NCI-H2171 treated with DMSO at 0.1 percent for 48 hours (cell line): ENCODE measurements at regions not wholly inside any gene's neighbourhood (a gene's known extent, or its start where the extent isn't known, plus 50 kb on each side); places are given as distances from the start of the nearest gene placed in this dataset.
"Not testable (repeated sequence)": the region's sequence is repeated elsewhere in the genome, so short reads cannot be mapped to it uniquely, and the experiment has no call there.

Experiments used
- DNase-seq: peaks from one replicate; lab custom pipeline; 2025; lab: John Stamatoyannopoulos, UW

DNA sequence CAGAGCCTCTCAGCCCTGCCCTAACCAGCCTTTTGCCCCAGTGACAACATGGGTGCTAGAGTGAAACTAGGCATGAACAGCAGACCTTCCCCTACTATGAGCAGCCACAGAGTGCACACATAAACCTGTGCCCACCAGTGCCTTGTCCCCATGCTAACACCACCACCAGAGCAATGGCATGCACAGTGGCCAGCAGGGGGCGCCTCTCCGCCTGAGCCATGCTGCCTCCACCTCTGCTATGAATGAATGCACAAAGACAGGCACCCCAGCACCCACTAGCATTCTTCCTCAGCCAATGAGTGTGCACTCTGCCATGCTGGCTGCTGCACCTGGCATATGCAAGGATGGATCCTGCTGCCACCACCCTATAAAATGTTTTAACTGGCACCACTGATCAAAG lies 286.9 kb upstream of the FGF16 start:
- no peak for DNase-seq

DNA sequence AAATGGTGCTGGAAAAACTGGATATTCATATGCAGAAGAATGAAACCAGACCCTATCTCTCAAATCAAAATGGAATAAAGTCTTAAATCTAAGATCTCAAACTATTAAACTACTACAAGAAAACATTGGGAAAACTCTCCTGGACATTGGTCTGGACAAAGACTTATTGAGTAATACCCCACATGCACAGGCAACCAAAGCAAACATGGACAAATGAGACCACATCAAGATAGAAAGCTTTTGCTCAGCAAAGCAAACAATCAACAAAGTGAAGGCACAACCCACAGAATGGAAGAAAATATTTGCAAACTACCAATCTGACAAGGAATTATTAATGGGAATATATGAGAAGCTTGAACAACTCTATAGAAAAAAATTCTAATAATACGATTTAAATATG lies 284.4 kb upstream of the FGF16 start:
- no peak for DNase-seq

DNA sequence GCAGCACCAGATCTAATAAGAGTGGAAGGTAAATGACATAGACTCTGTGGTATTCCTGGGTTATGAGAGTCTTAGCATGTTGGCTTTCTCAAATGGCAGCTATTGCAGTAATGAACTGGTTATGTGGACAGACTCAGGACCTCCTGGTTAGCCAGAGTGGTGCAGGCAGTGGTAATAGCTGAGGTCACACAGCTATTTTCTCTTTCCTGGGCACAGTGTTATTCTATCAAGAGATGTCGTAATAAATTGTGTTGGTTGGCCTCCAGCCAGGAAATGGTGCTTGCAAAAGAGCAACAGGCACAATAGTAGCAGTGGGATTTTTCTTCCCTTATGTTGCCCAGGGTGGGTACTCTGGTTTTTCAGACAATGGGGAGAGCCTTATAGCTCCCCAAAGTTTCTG lies 279.2 kb upstream of the FGF16 start:
- DNase-seq = no peak

DNA sequence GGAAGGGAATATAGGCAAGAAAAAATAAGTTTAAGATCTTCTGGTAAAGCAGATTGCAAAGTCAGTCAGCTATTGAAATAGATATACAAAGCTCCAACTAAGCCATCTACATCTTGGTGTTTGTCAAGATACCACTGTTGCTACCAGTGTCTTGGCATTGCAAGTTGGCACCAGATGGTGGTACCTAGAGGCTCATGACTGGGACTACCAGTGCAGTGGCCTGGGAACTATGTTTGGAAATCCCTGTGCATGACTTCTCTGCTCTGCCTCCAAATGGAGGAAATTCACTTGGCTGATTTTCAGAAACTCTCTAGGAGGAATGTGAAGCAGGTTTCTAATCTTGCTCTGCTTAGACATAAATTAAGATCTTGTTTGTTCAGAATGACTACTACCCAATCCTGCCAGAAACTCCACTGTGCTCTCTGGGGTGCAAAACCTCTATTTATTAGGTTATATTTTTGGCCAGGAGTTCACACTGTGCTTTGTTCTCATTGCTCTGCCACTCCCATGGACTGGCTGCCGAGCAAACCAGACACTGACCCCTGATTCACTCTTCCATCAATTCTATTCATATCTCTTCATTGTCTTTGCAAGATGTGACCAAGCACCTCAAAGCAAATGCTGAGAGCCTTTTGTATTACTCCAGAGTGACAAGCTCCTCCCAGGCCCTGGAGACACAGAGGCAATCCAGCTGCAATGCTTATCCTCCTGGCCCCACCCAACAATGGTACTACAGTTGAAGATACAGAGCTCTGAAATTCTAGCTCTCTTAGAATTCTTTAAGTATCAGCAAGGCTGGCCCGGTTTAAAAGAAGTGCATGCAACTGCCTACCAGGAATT lies 272.3 kb upstream of the FGF16 start:
- no peak for DNase-seq

DNA sequence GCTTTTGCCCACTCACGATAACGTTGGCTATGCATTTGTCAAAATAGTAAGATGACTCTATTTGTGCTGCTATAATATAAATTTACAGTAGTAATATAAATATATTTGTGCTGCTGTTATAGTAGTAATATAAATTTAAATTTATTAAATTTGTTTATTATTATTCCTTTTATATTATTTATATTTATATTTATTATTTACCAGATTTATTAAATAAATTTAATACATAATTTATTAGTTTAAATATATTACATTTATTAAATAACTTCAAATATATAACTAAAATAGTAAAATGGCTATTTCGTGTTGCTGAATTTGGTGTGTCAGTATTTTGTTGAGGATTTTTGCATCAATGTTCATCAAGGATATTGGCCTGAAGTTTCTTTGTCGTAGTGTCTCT lies 246.5 kb upstream of the FGF16 start:
- no peak for DNase-seq

DNA sequence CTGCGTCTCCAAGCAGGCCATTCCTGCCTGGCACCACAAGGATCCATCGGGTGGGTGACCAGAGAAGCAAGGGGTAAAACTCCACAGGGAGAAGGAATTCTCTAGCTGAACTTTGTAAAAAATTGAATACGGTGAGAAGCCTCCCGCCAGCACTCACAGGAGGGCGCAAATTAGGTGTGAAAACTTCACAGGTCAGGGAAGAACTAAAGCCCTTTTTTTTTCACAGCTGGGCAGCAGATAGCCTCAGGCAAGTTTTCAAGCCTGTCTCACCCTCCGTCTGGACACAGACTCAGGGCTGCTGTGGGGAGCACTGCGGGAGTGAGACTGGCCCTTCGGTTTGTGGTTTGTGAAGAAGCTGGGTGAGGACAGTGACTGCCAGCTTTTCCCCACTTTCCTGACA lies 224.1 kb upstream of the FGF16 start:
- no peak for DNase-seq

DNA sequence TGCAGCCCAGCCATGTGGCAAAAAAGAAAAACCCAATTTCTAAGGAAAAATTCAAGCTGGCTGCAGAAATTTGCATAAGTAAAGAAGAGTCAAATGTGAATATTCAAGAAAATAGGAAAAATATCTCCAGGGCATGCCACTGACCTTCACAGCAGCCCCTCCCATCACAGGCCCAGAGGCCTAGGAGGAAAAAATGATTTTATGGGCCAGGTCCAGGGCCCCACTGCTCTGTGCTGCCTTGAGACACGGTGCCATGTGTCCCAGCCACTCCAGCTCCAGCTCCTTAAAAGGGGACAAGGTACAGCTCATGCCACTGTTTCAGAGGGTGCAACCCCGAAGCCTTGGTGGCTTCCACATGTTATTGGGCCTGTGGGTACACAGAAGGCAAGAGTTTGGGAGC lies 182.7 kb upstream of the FGF16 start:
- DNase-seq = no peak

DNA sequence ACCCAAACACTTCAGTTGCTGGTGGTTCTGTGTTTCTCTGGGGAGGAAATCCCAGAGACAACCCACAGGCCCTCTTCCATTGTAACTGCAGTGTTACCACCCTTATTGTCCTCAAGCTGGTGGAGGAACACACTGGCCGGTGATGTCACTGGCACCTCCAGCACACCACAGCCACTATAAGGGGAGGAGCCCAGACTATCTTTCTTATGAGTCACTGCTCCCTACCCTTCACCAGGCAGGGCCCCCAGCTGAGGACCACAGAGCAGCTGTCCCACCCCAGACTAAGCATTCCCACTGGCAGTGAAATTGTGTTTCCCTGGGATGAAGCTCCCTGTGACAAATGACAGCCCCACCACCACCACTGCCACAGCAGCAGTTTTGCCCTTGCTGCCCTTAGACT lies 171.8 kb upstream of the FGF16 start:
- no peak for DNase-seq

DNA sequence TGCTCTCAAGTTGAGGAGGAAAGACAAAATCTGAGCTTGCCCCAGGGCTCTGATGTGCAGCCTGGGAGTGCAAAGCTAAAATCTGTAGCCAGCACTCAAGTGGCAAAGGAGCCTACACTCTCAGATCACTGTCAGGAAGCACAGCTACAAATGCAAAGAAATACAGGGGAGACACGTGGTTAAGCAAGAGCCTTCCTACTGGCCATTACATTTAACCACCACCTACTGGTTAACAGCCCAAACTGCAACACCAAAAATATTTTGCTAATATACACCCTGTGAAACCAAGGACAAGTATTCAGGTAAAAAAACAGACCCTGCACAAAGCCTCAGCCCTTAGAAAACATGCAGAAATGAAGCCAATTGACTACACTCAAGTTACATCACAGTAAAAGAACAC lies 170.4 kb upstream of the FGF16 start:
- no peak for DNase-seq

DNA sequence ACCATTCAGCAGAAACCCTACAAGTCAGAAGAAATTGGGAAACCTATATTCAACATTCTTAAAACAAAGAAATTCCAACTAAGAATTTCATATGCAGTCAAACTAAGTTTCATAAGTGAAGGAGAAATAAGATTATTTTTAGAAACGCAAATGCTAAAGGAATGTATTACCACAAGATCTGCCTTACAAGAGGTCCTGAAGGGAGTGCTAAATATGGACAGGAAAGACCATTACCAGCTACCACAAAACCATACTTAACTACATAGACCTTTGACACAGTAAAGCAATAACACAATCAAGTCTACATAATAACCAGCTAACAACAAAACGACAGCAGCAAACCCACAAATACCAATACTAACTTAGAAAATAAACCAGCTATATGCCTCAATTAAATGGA lies 169.3 kb upstream of the FGF16 start:
- DNase-seq = no peak

DNA sequence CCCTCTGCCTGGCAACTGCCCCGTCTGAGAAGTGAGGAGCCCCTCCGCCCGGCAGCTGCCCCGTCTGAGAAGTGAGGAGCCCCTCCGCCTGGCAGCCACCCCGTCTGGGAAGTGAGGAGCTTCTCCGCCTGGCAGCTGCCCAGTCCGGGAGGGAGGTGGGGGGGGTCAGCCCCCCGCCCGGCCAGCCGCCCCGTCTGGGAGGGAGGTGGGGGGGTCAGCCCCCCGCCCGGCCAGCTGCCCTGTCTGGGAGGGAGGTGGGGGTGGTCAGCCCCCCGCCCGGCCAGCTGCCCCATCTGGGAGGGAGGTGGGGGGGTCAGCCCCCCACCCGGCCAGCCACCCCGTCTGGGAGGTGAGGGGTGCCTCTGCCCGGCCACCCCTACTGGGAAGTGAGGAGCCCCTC lies 167.8 kb upstream of the FGF16 start:
- DNase-seq = not testable (repeated sequence)

DNA sequence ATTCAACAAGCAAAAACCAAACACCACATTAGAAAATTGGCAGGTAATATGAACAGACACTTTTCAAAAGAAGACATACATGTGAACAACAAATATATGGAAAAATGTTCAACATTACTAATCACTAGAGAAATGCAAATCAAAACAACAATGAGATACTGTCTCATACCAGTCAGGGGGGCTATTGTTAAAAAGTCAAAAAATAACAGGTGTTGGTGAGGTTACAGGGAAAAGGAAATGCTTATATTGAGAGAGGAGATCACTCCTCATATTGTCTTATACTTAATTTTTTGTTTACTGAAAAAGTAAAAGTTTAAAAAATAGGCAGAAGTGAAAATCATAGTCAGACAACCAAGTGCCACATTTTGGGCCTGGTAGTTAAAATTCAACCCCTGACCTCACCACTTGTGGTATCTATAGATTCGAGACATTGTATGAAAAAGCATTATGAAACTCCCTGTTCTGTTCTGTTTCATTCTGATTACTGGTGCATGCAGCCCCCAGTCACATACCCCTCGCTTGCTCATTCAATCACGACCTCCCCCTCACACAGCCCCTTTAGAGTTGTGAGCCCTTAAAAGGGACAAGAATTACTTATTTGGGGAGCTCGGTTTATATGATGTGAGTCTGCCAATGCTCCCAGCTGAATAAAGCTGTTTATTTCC lies 153.7 kb upstream of the FGF16 start:
- no peak for DNase-seq

DNA sequence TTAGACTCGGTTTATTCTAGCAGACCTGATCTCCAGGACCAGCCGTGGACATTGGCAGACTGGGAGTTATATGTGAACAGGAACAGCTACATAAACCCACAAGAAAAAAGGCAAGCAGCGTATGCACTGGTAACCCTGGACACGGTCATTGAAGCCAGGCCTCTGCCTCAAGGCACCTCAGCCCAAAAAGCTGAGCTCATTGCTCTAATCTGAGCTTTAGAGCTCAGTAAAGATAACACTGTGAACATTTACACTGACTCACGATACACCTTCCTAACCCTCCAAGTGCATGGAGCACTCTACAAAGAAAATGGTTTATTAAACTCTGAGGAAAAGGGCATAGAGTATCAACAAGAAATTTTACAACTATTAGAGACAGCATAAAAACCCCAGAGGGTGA lies 148.9 kb upstream of the FGF16 start:
- no peak for DNase-seq

DNA sequence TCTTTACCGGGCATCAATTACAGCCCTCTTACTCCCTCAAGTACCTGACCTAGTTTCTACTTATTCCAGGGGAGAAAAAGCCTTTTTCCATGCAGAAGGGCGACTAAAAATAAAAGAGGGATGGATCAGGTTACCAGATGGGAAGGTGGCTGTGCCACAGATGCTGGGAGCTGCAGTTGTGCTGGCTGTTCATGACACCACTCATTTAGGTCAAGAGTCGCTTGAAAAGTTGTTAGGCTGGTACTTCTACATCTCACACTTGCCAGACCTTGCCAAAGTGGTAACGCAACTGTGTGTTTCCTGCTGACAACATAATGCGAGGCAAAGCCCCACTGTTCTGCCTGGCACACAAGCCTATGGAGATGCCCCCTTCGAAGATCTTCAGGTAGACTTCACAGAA lies 148.4 kb upstream of the FGF16 start:
- DNase-seq = no peak

DNA sequence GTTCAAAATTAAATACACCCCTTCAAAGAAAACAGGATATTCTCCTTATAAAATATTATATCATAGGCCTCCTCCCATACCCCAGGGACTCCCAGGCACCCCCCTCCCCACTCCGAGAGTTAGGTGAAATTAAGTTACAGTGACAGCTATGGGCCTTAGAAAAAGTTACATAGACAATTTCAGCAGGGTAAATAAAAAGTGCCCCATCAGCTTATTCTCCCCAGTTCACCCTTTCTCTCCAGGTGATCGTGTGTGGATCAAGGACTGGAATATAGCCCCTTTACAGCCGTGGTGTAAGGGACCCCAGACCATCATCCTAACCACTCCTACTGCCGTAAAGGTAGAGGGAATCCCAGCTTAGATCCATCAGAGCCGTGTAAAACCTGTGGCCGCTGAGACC lies 147.6 kb upstream of the FGF16 start:
- DNase-seq = no peak

DNA sequence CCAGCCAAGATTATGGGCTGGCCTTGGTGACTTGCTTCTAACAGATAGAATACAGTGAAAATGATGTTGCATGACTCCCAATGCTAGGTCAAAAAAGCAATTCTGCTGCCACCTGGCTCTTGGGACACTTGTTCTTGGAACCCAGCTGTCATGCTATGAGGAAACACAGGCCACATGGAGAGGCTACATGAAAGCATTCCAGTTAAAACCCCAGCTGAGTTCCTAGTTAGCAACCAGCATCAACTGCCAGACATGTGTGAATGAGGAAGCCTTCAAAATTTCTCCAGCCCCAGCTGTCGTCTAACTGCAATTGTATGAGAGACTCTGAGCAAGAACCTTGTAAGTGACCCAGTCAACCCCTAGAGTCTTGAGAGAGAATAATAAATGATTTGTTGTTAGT lies 105.2 kb upstream of the FGF16 start:
- no peak for DNase-seq

DNA sequence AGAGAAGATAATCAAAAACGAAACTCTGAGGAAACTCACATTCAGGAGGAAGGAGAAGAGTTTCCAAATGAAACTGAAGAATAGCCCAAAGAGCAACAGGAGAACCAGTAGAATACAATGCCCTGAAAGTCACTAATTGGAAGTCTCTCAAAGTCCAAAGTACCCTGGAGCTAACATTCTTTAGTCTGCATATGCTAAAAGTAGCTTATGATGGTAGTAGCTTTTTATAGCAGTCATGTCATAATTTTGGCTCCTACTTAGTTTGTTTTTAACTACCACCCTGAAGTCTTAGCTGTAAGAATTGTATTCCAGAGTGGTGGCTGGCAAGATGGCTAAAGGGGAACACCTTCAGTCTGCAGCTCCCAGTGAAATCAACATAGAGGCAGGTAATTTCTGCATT lies 100.3 kb upstream of the FGF16 start:
- no peak for DNase-seq

DNA sequence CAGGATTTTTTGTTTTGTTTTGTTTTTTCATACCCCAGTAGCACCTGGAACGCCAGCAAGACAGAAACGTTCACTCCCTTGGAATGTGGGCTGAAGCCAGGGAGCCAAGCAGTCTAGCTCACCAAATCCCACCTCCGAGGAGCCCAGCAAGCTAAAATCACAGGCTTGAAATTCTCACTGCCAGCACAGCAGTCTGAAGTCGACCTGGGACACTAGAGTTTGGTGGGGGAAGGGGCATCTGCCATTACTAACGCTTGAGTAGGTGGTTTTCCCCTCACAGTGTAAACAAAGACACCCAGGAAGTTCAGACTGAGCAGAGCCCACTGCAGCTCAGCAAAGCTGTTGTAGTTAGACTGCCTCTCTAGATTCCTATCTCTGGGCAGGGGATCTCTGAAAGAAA lies 99.6 kb upstream of the FGF16 start:
- no peak for DNase-seq

DNA sequence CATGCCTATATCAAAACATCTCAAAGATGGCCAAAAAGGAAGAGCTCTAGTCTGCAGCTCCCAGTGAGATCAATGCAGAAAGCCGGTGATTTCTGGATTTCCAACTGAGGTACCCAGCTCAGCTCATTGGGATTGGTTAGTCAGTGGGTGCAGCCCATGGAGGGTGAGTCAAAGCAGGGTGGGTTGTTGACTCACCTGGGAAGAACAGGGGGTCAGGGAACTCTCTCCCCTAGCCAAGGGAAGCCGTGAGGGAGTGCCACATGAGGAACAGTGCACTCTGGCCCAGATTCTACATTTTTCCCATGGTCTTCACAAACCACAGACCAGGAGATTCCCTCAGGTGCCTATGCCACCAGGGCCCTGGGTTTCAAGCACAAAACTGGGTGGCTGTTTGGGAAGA lies 57.3 kb upstream of the FGF16 start:
- no peak for DNase-seq

DNA sequence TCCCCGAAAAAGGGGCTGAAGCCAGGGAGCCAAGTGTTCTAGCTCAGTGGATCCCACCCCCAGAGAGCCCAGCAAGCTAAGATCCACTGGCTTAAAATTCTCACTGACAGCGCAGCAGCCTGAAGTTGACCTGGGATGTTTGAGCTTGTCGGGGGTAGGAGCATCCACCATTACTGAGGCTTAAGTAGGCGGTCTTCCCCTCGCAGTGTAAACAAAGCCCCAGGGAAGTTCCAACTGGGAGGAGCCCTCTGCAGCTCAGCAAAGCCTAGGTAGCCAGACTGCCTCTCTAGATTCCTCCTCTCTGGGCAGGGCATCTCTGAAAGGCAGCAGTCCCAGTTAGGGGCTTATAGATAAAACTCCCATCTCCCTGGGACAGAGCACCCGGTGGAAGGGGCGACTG lies 56.8 kb upstream of the FGF16 start:
- not testable (repeated sequence) for DNase-seq

DNA sequence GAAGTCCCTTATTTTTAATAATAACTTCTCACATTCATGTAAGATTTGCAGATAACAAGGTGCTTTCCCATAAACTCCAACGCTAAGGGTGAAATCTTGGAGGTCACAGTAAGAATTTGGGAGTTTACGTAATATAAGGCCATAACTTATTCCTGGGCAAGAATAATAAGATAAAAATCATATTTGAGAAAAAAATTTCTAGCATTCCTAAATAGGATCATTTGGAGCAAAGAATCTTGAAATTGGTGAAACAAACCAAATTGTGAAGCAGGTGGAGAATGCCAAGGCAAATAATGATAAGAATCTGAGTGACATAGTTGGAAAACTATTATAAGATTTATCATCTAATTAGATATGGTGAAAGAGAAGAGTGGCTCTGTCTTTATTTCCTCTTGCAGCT lies 50.4 kb upstream of the FGF16 start:
- no peak for DNase-seq
